ENCODE measurements at regions not wholly inside any gene's neighbourhood (a gene's known extent, or its start where the extent isn't known, plus 50 kb on each side); places are given as distances from the start of the nearest gene placed in this dataset.

- H3K27ac ChIP-seq = no peak overlapping the region
- no peaks in the 10 kb centered on the region for H3K9me3 ChIP-seq
- no peaks in the 10 kb centered on the region for H3K36me3 ChIP-seq
- H3K4me1 ChIP-seq = peaks cover 10 to 26% (median 13%) of the 10 kb centered on the region in 3 donors
- intact Hi-C loops (cut with DNase I) = no loop called here
- no peak for DNase-seq
- H3K27me3 ChIP-seq = peaks cover 0 to 32% (median 0%) of the 10 kb centered on the region in 4 donors
- TF ChIP-seq, protein P1, sequence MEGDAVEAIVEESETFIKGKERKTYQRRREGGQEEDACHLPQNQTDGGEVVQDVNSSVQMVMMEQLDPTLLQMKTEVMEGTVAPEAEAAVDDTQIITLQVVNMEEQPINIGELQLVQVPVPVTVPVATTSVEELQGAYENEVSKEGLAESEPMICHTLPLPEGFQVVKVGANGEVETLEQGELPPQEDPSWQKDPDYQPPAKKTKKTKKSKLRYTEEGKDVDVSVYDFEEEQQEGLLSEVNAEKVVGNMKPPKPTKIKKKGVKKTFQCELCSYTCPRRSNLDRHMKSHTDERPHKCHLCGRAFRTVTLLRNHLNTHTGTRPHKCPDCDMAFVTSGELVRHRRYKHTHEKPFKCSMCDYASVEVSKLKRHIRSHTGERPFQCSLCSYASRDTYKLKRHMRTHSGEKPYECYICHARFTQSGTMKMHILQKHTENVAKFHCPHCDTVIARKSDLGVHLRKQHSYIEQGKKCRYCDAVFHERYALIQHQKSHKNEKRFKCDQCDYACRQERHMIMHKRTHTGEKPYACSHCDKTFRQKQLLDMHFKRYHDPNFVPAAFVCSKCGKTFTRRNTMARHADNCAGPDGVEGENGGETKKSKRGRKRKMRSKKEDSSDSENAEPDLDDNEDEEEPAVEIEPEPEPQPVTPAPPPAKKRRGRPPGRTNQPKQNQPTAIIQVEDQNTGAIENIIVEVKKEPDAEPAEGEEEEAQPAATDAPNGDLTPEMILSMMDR (IDR thresholded peaks at IDR 0.05) = no peak
- TF ChIP-seq POLR2A (IDR thresholded peaks at IDR 0.05) = no peak
- WGBS, 2 donors = 100% methylated on average over 1 of the region's 5 CpGs; no CpG with 5 or more reads in 1 of the 2 donors
- H3K4me3 ChIP-seq = no peak overlapping the region
Observed at GRCh38 chr20:1779567-1779966, 115.6 kb upstream of the SIRPA start.

DNA sequence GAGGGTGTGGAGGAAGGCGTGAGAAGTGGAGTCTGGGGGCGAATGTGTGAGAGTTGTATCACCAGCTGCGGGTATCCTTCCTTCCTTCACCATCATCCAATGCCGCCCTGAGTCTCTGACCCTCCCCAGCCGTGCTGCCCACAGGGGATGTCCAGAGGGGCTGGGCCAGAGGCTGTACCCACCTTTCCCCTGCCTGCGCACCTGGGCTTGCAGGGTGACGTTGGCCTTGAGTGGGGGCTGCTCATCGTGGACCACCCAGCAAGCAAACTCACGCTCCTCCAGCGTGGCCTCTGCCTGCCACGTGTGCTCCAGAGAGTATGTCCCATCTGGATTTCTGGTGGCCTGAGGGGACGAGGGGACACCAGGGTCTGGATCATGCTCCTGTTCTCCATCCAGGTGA is 116.9 kb upstream of the SIRPA start:
- peaks cover 10 to 26% (median 13%) of the 10 kb centered on the region in 3 donors for H3K4me1 ChIP-seq
- no peaks in the 10 kb centered on the region for H3K9me3 ChIP-seq
- DNase-seq = no peak
- peaks cover 0 to 22% (median 0%) of the 10 kb centered on the region in 4 donors for H3K27me3 ChIP-seq
- no peak overlapping the region for H3K4me3 ChIP-seq
- 83 to 90% methylated on average over 7 to 10 of the region's 12 CpGs for WGBS, 2 donors
- no peaks in the 10 kb centered on the region for H3K36me3 ChIP-seq
- intact Hi-C loops (cut with DNase I) = no loop called here
- TF ChIP-seq, protein P1 (IDR thresholded peaks at IDR 0.05) = no peak
- TF ChIP-seq POLR2A (IDR thresholded peaks at IDR 0.05) = no peak
- no peak overlapping the region for H3K27ac ChIP-seq

- Histone ChIP-seq H3K9me3 (no peaks in the 10 kb centered on the region), H3K27ac (peak overlapping the region in 2 of 4 donors; percentile 71 to 78), H3K4me1 (peaks cover 10 to 26% (median 13%) of the 10 kb centered on the region in 3 donors), H3K36me3 (no peaks in the 10 kb centered on the region), H3K27me3 (peaks cover 0 to 20% (median 0%) of the 10 kb centered on the region in 4 donors), H3K4me3 (peak overlapping the region; percentile 47 to 68 (median 62))
- intact Hi-C loops (cut with DNase I) = no loop called here
- no peak for TF ChIP-seq POLR2A (IDR thresholded peaks at IDR 0.05)
- TF ChIP-seq, protein P1 (IDR thresholded peaks at IDR 0.05) = no peak
- no peak for DNase-seq
- 15 to 16% methylated on average over 13 to 14 of the region's 14 CpGs for WGBS, 2 donors
Observed at GRCh38 chr20:1777476-1777820, 117.8 kb upstream of the SIRPA start.

- Histone ChIP-seq H3K4me1 (peaks cover 10 to 26% (median 13%) of the 10 kb centered on the region in 3 donors), H3K27ac (peak overlapping the region; percentile 28 to 78 (median 58)), H3K27me3 (peaks cover 0 to 18% (median 0%) of the 10 kb centered on the region in 4 donors), H3K9me3 (no peaks in the 10 kb centered on the region), H3K4me3 (peak overlapping the region; percentile 47 to 68 (median 62)), H3K36me3 (no peaks in the 10 kb centered on the region)
- no peak for TF ChIP-seq POLR2A (IDR thresholded peaks at IDR 0.05)
- TF ChIP-seq, protein P1 (IDR thresholded peaks at IDR 0.05) = peak; percentile 79 to 92 (median 84)
- intact Hi-C loops (cut with DNase I) = no loop called here
- 1 to 2% methylated on average over 12 to 17 of the region's 35 CpGs for WGBS, 2 donors
- DNase-seq = peak; percentile 41
Observed at GRCh38 chr20:1776681-1777475, 118.3 kb upstream of the SIRPA start.

DNA sequence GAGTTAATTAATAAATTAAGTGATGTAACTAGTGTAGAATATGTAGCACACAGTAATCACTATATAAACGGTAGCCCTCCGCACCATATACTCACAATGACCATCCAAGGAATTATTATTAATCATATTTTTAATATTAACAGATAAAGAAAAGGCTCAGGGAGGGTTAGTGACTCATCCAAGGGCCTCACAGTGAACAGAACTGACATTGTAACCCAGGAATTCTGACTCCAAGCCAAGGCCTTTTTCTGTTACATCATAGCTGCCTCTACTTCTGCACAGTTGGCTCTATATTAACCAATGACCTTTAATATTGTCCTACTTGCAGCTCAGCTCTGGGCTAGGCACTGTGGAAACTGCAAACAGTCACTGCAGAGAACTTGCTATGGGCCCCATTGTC is 117.5 kb upstream of the SIRPG start:
- no peak for TF ChIP-seq POLR2A (IDR thresholded peaks at IDR 0.05)
- TF ChIP-seq, protein P1 (IDR thresholded peaks at IDR 0.05) = no peak
- Histone ChIP-seq H3K27me3 (peaks cover 0 to 5% (median 0%) of the 10 kb centered on the region in 4 donors), H3K4me3 (no peak overlapping the region), H3K27ac (no peak overlapping the region), H3K9me3 (no peaks in the 10 kb centered on the region), H3K4me1 (peaks cover 10 to 26% (median 13%) of the 10 kb centered on the region in 3 donors), H3K36me3 (no peaks in the 10 kb centered on the region)
- 54 to 67% methylated on average over 2 of the region's 2 CpGs for WGBS, 2 donors
- DNase-seq = no peak
- intact Hi-C loops (cut with DNase I) = no loop called here

Data from esophagus squamous epithelium (tissue), 5 donors.